GM04503 (cell line): ENCODE measurements at regions not wholly inside any gene's neighbourhood (a gene's known extent, or its start where the extent isn't known, plus 50 kb on each side); places are given as distances from the start of the nearest gene placed in this dataset.
"Not testable (repeated sequence)": the region's sequence is repeated elsewhere in the genome, so short reads cannot be mapped to it uniquely, and the experiment has no call there.

ENCODE experiments used
- DNase-seq: peaks from one replicate; pipeline ENCODE4 v3.0.0-alpha.2; 2012; ENCODE audit warnings: low read depth

DNA sequence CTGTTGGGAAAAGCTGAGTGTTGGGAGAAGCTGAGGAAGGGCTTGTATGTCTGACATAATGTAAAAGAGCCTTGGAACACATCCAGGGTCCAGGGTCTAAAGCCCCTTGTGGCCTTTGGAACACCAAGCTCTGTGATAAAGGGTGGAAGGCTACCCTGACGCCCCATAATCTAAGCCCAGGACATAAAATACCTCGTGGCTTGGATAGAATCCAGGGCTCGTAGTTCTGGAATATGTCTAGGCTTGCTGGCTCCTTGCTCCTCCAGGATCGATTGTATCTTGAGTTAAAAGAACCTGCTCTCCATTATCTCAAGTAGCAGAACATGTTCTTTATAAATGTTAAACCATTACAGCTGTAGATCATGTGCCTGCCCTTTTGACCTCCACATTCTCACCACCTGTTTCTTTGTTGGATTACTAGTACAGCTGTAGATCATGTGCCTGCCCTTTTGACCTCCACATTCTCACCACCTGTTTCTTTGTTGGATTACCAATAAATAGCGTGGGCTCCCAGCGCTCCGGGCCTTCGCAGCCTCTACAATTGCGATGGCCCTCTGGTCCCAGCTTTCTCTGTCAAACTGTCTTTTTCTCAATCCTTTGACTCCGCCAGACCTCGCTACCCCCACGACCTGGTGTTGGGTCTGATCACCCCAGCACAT lies 246.9 kb upstream of the KCNH7 start:
- not testable (repeated sequence) for DNase-seq

DNA sequence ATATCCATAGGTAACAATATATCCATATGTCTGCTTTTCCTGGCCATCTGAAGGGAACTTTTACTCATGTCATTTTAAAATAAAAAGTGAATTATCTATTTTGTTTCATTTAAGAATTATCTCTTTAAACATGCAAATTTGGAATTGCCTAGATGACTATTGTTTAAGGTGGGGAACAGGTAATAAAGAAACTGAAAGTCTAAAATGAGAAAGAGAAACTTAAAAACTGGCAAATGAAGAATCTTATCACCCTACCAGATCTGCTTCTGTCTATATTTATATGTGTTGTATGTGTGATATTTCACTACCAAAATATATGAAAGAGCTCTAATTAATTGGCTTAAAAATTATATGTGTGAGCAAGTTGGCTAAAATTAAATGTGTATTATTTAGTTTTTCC lies 243.2 kb upstream of the KCNH7 start:
- no peak for DNase-seq

DNA sequence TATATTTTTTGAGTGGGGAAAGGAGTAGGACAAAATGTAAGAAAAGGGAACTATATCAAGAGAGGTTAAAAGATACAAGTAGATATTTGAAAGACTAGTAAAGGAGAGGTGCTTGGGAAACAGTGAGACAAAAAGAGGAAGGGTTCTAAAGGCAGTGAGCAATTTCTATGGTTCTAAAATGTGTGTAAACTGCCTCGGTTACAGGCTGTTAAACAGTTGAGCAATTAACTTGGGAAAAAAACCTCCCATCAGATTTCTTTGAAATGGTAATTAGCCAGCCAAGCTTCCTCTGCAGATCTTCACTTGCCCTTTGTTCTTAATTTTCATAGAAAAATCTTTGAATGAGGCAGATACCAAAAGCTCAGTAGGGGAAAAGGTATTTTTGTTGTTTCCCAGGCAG lies 238.7 kb upstream of the KCNH7 start:
- DNase-seq = no peak

GRCh38 chr2:163066085-163066484 lies 227.5 kb upstream of the KCNH7 start:
- DNase-seq = no peak

- no peak for DNase-seq
Observed at GRCh38 chr2:163062524-163062923, 224.0 kb upstream of the KCNH7 start.

DNA sequence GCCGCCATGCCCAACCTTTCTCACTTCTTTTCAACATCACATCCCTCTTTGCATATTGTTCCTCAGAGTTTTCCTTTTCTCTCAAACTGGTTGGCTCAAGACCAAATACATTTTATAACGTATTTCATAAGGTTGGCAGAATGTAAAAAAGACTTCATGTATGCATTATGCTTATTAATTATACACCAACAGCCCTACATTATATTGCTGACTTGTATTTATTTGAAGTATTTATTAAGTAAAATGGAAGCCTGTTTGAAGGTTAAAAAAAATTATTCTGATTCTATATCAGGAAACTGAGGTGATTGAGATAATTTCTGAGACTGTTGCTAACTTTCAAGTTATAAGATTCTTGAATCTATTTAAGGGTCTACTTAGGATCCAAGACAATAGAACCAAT lies 208.0 kb upstream of the KCNH7 start:
- DNase-seq = no peak

DNA sequence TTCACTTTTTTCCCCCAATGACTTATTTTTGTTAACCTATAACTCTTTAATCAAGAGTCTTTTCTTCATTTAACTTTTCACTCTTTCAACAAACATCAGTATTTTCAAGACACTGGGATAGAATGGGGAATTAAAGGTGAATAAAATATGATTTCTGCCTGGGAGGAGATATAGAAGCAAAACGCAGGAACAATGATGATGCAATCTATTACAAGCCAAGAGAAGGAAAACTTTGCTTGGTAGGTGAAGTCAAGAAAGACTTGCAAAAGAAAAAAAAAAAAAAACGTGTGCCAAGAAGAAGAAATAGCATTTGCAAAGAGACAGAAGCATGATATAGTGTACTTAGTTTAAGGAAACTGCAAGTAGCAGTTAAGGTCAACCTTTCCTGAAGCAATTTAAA lies 207.3 kb upstream of the KCNH7 start:
- DNase-seq = no peak

- no peak for DNase-seq
Observed at GRCh38 chr2:163044114-163044513, 205.5 kb upstream of the KCNH7 start.

- no peak for DNase-seq
Observed at GRCh38 chr2:163043201-163043600, 204.6 kb upstream of the KCNH7 start.

DNA sequence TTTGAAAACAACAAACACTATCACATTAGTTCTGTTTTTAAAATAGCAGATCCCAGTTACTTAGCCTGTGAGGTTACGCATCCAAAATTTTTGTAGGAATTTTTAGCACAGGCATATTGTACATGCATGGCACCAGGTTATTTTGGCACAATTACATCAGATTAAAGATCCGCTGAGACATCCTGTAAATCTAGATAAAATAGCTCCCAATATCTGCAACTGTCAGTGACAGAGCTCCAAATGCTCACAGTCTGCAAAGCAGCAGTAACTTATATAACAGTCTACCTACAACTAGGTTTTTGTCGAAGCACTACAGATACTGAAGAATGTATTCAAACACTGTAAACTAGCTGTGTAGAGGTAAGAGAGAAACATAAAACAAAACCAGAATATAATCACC lies 200.7 kb upstream of the KCNH7 start:
- no peak for DNase-seq

DNA sequence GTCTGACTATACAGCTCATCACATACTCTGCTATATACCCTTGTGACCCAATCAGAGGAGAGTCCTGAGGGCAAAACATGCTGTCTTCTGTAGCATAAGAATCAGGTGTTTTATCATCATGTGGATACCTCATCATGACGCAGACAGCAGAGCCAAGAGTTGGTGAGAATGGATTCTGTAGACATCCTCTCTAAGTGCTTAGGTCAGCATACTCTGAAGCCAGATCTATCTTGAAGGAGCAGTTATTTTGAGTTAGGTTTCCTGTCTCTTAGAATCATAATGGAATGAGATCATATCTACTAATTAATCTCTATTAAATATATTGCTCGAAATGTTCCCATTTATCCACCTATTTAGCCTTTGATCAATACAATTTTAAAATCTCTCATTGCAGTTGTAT lies 190.2 kb upstream of the KCNH7 start:
- no peak for DNase-seq

- DNase-seq = not testable (repeated sequence)
Observed at GRCh38 chr2:163026136-163026775, 187.7 kb upstream of the KCNH7 start.

DNA sequence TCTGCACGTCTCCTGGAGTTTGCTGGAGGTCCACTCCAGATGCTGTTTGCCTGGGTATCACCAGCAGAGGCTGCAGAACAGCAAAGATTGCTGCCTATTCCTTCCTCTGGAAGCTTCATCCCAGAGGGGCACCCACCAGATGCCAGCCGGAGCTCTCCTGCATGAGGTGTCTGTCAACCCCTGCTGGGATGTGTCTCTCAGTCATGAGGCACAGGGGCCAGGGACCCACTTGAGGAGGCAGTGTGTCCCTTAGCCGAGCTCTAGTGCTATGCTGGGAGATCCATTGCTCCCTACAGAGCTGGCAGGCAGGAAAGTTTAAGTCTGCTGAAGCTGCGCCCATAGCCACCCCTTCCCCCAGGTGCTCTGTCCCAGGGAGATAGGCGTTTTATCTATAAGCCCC lies 178.3 kb upstream of the KCNH7 start:
- not testable (repeated sequence) for DNase-seq

DNA sequence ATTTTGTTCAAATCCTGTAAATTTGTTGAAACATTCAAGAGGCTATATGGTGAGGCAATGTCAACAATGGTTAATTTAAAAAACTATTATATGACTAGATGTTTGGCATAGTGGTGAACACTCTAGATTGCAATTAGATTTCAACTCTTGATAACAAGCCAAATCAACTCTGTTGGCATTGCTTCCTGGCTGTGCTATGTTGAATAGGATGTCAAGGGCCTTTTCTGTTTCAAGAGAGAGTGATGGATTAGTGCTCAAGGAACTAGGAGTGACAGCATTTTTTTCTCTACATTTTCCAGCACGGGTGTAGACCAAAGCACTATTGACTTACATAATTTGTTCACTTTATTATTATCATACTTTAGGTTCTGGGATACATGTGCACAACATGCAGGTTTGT lies 172.4 kb upstream of the KCNH7 start:
- DNase-seq = no peak

DNA sequence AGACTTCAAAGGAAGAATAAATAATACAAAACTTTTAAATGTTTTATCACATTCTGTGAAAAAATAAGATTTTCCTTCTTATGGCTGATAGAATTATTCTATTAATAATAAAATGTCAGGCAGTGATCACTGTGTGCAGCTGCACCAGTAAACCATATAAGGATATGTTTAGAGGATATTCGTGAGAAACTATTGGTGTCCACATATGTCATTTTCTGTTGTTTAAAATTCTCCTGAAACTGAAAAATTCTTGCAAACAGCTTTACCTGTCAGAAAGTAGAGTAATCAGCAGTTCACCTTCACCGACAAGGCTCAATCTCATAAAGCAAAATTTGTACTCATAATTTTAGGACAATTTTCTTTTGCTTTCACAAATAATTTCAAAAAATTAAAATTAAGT lies 170.1 kb upstream of the KCNH7 start:
- DNase-seq = no peak

- DNase-seq = no peak
Observed at GRCh38 chr2:162994718-162995117, 156.2 kb upstream of the KCNH7 start.

- no peak for DNase-seq
Observed at GRCh38 chr2:162992828-162993227, 154.3 kb upstream of the KCNH7 start.

GRCh38 chr2:162989507-162989906 lies 150.9 kb upstream of the KCNH7 start:
- DNase-seq = no peak

DNA sequence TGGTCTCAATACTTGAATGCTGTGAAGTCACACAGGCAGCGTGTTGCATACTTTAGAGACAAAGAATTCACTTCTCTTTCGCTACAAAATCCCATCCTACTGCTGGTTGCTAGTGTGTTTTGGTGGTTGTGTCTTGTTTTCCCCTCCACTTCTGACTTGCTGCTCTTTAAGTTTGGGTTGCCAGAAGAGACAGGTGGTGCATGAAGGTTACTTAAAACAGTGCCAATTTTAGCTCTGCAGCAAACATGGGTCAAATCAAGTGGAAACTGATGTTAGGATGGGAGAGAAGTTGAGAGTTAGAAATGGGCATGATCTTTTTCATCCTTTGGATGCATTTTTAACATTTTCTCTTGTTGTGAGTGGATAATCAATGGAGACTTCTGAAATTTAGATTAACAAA lies 136.2 kb upstream of the KCNH7 start:
- no peak for DNase-seq

DNA sequence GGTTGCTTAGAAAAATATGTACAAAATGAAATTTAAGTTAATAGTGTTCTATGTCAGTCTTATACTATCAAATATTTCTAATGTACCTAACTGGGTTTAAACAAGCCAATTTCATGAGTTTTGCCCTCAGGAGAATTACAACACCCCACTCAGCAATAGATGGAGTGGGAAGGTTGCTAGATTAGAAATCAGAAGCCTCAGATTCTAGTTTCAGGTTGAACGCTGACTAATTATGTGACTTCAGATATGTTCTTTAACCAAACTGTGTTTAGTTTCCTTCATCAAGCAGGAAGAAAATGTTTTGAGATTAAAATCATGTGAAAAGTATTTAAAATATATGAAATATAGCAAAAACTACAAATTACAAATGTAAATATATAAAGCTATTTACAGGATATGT lies 133.8 kb upstream of the KCNH7 start:
- DNase-seq = no peak

DNA sequence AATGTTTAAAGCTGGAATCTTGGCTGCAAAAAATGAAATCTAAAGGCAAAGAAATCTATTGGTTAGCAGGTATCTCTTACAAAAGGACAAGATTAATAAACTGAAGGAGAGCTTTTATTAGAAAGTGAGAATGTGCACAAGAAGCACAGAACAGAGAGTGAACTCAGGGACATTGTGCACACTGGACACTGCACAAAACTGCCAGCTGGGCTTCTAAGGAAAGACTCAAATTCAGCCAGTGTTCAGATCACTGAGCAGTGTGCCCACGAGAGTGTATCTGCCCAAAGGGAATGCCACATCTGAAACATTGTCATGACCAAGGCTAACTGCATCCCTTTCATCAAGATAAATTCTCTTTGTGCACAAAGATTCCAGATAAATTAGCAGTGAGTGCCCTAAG lies 129.7 kb upstream of the KCNH7 start:
- DNase-seq = no peak

DNA sequence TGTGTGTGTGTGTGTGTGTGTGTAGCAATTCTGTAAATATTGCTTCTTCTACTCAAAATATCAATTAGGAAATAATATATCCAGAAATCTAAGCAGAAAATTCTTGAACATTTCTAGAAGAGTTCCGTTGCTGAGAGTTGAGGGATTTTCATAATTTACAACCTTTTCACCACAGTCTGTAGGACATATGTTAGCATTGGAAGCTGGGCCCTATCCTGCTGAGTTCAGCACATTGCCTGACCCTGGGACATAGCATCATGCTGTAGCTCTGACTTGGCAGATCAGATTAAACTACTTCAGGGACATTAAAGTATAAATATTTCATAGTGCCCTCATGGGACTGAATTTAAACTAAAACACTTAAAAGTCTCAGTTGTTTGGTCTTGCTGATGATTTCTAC lies 129.2 kb upstream of the KCNH7 start:
- DNase-seq = no peak

- DNase-seq = no peak
Observed at GRCh38 chr2:162967147-162967546, 128.6 kb upstream of the KCNH7 start.

GRCh38 chr2:162965191-162965590 lies 126.6 kb upstream of the KCNH7 start:
- no peak for DNase-seq
